Osteoblast (primary cell): ENCODE measurements at regions not wholly inside any gene's neighbourhood (a gene's known extent, or its start where the extent isn't known, plus 50 kb on each side); places are given as distances from the start of the nearest gene placed in this dataset.

Experiments used
- DNase-seq: peaks from one replicate; pipeline ENCODE4 v3.0.0; 2011; ENCODE audit warnings: low spot score, mixed read lengths; ENCODE audit not compliant: insufficient read length; ENCODE audit errors: missing footprints
- H2AFZ ChIP-seq: 2 replicates; pipeline ENCODE4 v1.6.0; 2011; ENCODE audit warnings: mild to moderate bottlenecking, low read length
- H3K27ac ChIP-seq: 2 replicates; pipeline ENCODE4 v1.5.1; 2011; ENCODE audit warnings: mild to moderate bottlenecking, low read depth, low read length, moderate library complexity
- H3K27me3 ChIP-seq: 2 replicates; pipeline ENCODE4 v1.6.0; 2012; ENCODE audit warnings: mild to moderate bottlenecking, control low read depth, inconsistent platforms, low read length, moderate library complexity; ENCODE audit not compliant: insufficient read depth
- H3K36me3 ChIP-seq: 2 replicates; pipeline ENCODE4 v1.5.1; 2011; ENCODE audit warnings: mild to moderate bottlenecking, low read length, control low read depth, moderate library complexity; ENCODE audit not compliant: insufficient read depth
- H3K4me1 ChIP-seq: 2 replicates; pipeline ENCODE4 v1.5.1; 2011; ENCODE audit warnings: mild to moderate bottlenecking, low read length, control low read depth, moderate library complexity; ENCODE audit not compliant: insufficient read depth
- H3K4me2 ChIP-seq: 2 replicates; pipeline ENCODE4 v1.6.0; 2011; ENCODE audit warnings: mild to moderate bottlenecking, low read length; ENCODE audit not compliant: insufficient read depth
- H3K4me3 ChIP-seq: fragments of 200-600 bp; sonication (generic); 3 replicates; pipeline ENCODE4 v1.5.1; 2012; ENCODE audit warnings: mild to moderate bottlenecking, low read length, inconsistent platforms; ENCODE audit not compliant: insufficient read depth
- H3K79me2 ChIP-seq: 2 replicates; pipeline ENCODE4 v1.6.0; 2012; ENCODE audit warnings: mild to moderate bottlenecking, low read length, control low read depth, inconsistent platforms; ENCODE audit not compliant: insufficient read depth
- H3K9me3 ChIP-seq: 2 replicates; pipeline ENCODE4 v1.5.1; 2011; ENCODE audit warnings: low read depth, low read length, control low read depth
- H4K20me1 ChIP-seq: 2 replicates; pipeline ENCODE4 v1.6.0; 2012; ENCODE audit warnings: mild to moderate bottlenecking, low read length, control low read depth; ENCODE audit not compliant: insufficient read depth
- TF ChIP-seq, protein P1 (sequence below): IDR thresholded peaks from 2 replicates; pipeline ENCODE4 v1.5.1; 2011; ENCODE audit warnings: mild to moderate bottlenecking, low read depth, low read length, moderate library complexity; ENCODE audit errors: extremely low read depth

GRCh38 chrX:147781844-147782243 is 129.9 kb upstream of the FMR1 start:
- TF ChIP-seq, protein P1, sequence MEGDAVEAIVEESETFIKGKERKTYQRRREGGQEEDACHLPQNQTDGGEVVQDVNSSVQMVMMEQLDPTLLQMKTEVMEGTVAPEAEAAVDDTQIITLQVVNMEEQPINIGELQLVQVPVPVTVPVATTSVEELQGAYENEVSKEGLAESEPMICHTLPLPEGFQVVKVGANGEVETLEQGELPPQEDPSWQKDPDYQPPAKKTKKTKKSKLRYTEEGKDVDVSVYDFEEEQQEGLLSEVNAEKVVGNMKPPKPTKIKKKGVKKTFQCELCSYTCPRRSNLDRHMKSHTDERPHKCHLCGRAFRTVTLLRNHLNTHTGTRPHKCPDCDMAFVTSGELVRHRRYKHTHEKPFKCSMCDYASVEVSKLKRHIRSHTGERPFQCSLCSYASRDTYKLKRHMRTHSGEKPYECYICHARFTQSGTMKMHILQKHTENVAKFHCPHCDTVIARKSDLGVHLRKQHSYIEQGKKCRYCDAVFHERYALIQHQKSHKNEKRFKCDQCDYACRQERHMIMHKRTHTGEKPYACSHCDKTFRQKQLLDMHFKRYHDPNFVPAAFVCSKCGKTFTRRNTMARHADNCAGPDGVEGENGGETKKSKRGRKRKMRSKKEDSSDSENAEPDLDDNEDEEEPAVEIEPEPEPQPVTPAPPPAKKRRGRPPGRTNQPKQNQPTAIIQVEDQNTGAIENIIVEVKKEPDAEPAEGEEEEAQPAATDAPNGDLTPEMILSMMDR = no peak
- no peaks in the 10 kb centered on the region for H3K79me2 ChIP-seq
- no peaks in the 10 kb centered on the region for H3K36me3 ChIP-seq
- H3K4me1 ChIP-seq = no peaks in the 10 kb centered on the region
- H3K4me3 ChIP-seq = no peak overlapping the region
- no peak overlapping the region for H3K27ac ChIP-seq
- no peak overlapping the region for H2AFZ ChIP-seq
- no peaks in the 10 kb centered on the region for H3K27me3 ChIP-seq
- no peaks in the 10 kb centered on the region for H4K20me1 ChIP-seq
- H3K4me2 ChIP-seq = no peak overlapping the region
- no peak for DNase-seq
- no peaks in the 10 kb centered on the region for H3K9me3 ChIP-seq

DNA sequence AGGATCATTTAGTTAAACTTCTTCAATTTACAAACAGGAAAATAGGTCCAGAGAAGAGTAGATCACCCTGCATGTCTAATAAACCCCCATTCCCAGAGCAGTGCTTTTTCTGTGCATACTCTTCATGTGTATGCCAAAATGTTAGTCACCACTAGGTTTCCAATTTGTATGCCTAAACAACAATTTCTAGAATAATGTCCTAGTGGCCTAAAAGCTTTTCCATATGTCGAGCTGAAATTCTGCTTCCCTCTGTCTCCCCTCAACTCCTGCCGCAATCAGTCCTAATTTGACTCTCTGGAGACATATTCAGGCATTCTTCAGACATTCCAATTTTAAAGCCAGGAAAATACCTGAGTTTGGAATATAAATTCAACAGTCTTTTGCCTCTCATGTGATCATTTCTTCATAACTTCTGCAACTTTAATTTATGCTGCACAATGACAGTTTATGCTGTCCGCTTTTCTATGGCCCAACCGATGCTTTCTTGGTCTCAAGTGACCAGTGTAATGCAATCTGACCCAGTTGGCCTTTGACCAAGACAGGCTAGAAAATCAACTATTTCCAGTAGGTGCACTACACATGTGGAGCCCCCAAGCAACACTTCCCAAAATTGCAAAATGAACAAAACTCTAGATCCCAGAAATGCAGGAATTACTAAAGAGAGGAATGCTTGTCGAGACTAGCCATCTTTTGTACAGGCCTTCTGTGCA is 122.9 kb upstream of the FMR1 start:
- Histone ChIP-seq H4K20me1 (no peaks in the 10 kb centered on the region), H3K36me3 (no peaks in the 10 kb centered on the region), H3K4me3 (no peak overlapping the region), H3K9me3 (peaks cover 3% of the 10 kb centered on the region), H3K4me2 (no peak overlapping the region), H2AFZ (no peak overlapping the region), H3K79me2 (no peaks in the 10 kb centered on the region), H3K27ac (no peak overlapping the region), H3K4me1 (no peaks in the 10 kb centered on the region), H3K27me3 (no peaks in the 10 kb centered on the region)
- TF ChIP-seq, protein P1 = no peak
- no peak for DNase-seq

DNA sequence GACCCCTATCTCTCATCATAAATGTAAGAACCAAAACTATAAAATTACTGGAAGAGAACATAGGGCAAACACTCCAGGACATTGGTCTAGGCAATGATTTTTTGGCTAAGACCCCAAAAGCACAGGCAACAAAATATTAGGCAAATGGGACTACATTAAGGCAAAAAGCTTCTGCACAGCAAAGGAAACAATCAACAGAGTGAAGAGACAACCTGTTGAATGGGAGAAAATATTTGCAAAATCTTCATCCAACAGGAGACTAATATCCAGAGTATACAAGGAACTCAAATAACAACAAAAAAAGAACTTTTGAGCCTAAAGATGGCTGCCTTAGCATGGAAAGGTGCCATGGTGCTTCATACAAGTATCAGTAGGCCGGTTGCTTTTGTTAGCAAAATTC is 111.1 kb upstream of the FMR1 start:
- Histone ChIP-seq H3K79me2 (no peaks in the 10 kb centered on the region), H3K27ac (no peak overlapping the region), H4K20me1 (no peaks in the 10 kb centered on the region), H3K27me3 (no peaks in the 10 kb centered on the region), H3K9me3 (peaks cover 4% of the 10 kb centered on the region), H3K4me2 (no peak overlapping the region), H3K36me3 (no peaks in the 10 kb centered on the region), H3K4me1 (no peaks in the 10 kb centered on the region), H2AFZ (no peak overlapping the region), H3K4me3 (no peak overlapping the region)
- no peak for DNase-seq
- TF ChIP-seq, protein P1 = no peak

DNA sequence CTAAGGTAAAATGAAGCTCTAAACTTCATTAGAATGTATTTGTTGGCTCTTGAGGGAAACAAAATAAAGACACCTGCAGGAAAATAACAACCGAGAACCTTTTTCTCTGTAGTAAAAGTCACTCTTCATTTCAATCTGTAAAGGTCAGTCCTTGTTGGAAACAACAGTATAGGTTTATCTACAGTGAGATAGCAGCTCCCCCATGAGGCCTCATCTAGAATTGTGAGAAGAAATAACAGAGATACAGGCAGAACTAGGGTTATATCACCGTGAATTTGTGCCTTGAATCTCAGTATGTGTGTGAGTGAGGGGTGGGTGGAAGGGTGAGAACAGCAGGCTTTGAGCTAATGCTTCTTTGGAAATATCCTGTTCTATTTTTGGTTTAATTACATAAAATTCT is 107.8 kb upstream of the FMR1 start:
- H3K36me3 ChIP-seq = no peaks in the 10 kb centered on the region
- H3K9me3 ChIP-seq = peaks cover 2% of the 10 kb centered on the region
- no peaks in the 10 kb centered on the region for H3K79me2 ChIP-seq
- H3K4me2 ChIP-seq = no peak overlapping the region
- TF ChIP-seq, protein P1 = no peak
- H4K20me1 ChIP-seq = no peaks in the 10 kb centered on the region
- no peak overlapping the region for H3K27ac ChIP-seq
- no peak overlapping the region for H2AFZ ChIP-seq
- no peaks in the 10 kb centered on the region for H3K27me3 ChIP-seq
- DNase-seq = no peak
- no peak overlapping the region for H3K4me3 ChIP-seq
- no peaks in the 10 kb centered on the region for H3K4me1 ChIP-seq
